DMS79 (cell line): ENCODE measurements at regions not wholly inside any gene's neighbourhood (a gene's known extent, or its start where the extent isn't known, plus 50 kb on each side); places are given as distances from the start of the nearest gene placed in this dataset.
A peak's percentile ranks its signal among the peaks of the same experiment; 100 is the strongest.
"Not testable (repeated sequence)": the region's sequence is repeated elsewhere in the genome, so short reads cannot be mapped to it uniquely, and the experiment has no call there.

Source experiments
- DNase-seq: peaks from one replicate; lab custom pipeline; 2025; lab: John Stamatoyannopoulos, UW

DNA sequence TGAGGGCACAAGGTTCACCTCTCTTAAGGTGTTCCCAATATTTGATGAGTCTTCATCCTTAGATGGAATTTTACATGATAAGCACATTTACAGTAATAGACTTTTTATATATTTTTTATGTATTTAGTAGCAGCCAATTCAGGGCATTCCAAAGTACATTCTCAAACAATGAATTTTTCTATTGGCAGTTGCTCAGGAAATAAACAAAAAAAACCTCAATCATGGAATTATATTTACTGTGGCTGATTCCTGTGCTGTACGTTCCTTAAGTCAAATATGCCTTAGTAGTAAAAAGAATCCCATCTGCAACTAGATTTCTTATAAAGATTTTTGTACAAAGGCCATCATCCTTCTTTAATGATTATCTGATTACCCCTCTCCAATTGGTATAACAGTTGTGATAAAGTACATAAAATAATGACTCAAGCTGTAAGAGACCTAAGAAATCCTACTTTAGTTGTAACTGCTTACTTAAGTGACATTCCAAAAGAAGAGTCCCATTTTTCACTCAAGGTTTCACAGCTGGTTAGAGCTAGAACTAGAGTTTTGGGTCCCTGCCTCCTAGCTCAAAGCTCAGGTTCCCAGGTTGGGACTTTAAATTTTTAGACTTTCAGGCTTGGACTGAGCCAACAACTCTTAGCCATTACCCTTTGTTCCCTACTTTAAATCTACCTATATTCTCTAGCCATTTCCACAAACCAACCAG, 152.7 kb downstream of the FHIP1A start:
- no peak for DNase-seq

DNA sequence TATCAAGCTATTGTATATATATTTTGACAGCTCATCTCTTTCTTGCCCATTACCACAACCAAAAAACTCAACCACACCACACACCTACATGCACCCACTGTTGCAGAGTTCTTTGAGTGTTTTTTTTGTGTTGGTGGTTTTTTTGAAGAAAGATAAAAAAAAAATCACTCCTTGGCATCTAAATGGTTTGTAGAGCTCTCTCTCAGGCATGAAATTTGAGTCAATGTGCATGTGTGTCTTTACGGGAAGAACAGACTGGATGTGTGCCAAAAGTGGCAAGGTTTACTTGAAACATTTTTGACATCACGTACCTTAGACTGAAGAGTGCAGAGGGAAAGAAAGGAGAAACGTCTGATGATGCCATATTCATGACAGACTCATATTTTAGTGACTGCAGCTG, 154.2 kb downstream of the FHIP1A start:
- DNase-seq: peak; percentile 15

DNA sequence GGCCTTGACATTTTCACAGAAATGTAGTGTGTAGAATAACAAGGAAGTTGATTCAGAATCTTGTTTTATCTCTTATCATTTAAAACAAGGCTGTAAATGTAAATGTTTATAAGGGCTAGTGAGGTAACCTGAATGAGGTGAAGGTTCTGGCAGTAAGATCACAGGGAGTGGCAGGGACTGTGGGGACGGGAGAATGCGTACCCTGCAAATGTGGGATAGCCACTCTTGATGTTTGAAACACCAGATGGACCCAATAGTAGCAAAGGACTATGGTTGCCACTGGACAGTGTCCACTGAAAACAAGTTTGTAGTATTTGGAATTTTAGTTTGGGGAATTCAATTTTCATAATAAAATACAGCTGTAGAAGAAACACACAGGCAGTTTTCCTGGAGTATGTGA, 155.3 kb downstream of the FHIP1A start:
- DNase-seq: no peak

DNA sequence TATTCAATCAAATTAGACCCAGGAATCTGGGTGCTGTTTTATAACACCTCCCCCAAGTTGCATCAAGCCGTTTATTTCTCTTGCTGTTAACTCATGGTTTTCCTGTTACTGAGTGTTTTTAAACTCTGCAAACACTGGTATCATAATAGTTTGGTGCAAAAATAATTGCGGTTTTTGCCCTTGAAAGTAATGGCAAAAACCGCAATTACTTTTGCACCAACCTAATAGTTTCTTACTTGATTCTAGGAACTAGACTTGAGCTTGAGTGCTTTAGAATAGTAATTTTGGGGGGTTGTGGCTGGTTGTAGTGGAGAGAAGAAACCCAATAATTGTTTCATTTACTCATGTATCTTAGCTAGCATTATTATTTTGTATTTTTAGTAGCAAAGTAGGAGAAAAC, 156.6 kb downstream of the FHIP1A start:
- DNase-seq: no peak

DNA sequence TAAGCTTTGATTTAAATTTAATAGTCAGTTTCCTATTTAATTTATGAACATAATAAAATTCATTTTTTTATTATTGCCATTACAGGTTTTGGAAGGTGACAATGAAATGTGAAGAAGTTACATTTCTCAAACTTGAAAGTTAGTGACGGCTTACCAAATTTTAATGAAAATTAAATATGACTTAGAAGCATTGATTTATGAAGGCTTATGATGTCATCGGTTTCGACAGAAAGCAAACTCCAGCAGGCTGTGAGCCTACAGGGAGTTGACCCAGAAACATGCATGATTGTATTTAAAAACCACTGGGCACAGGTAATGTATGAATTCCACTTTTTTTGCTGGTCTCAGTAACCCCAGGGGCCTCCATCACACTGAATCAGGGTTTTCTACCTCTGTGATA, 157.1 kb downstream of the FHIP1A start:
- DNase-seq: no peak

DNA sequence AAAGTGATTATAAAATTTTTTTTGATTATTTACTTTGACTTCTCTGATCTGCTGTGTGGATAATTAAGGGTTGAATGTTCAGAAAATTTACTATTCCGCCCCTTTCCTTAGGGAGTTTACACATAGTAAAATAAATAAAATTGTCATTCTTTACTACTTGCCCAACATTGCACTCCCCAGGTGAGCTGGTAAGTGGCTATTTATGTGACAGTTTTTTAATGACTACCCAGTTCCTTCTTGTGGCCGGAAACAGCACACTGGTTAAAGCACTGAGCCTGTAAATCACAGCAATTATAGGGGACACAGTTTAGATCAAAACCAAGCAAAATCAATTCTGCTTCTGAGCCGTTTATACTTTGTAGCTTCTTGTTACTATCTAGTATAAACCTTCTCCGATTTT, 158.1 kb downstream of the FHIP1A start:
- no peak for DNase-seq

DNA sequence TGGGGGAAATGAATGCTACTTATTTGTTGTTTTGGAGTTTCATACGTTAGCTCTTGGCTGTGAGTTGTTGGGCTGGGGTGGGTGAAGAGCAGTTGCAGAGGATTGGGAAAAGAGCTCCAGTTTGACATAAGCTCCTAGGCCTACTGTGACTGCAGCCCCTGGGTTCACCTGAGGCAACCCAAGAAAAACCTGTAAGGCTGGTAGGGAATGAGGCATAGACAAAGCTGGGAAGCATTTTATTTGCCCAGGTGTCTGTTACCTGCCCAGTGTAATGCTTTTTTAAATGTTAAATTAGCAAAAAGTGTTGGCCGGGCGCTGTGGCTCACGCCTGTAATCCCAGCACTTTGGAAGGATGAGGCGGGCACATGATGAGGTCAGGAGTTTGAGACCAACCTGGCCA, 160.0 kb downstream of the FHIP1A start:
- DNase-seq: no peak

DNA sequence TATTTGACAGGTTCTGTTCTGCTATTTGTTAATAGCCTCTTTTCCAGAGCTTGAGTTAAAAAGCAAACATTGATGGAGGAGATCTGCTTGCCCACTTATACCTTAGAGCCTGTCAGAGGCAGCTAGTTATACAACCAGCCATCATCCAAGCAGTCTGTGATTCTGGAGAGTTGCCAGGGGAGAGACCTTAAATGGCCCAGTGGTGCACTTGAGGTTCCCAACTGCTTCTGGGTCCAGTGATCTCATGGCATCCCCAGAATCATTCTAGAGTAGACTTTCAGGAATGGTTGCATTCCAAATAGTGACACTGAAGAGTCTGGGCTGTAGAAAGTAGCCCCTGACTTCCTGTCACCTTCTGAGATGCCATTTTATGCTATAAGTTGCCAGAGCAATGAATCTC, 160.7 kb downstream of the FHIP1A start:
- DNase-seq: peak; percentile 45

DNA sequence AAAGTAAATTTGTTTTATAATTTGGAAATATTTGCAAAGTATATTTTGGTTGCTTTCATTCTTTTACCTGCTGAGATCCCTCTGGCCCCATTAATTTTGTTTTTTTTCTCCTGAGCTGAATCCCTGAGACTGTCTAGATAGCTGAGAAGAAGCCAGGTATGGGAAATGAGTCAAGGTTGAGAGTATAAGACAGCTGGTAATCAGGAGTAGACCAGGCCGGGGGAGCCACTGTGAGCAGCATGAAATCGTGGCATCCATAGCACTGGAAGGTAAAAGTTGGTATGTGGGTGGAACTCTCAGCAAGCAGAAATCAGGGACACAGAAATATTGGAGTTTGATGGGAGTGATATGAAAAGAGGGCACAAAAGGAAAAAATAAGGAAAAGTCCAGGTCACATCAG, 164.5 kb downstream of the FHIP1A start:
- DNase-seq: no peak

DNA sequence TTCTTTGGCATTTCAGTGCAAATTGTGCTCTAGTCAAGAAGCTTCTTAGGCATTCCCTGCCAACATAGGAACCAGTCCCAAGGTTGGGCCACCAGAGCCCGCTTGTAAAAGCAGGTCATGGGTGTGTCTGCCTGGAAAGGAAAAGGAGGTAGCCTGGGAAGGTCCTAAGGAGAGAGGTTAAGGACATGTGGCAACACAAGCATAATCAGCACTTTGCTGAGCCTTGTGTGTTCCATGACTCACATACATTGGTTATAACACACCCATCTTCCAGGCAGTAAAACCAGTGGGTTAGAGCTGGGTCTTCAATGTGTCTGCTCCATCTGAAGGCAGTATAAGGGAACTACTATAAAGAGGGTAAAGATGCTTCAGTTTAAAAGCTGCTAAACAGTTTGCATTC, 165.0 kb downstream of the FHIP1A start:
- DNase-seq: no peak

DNA sequence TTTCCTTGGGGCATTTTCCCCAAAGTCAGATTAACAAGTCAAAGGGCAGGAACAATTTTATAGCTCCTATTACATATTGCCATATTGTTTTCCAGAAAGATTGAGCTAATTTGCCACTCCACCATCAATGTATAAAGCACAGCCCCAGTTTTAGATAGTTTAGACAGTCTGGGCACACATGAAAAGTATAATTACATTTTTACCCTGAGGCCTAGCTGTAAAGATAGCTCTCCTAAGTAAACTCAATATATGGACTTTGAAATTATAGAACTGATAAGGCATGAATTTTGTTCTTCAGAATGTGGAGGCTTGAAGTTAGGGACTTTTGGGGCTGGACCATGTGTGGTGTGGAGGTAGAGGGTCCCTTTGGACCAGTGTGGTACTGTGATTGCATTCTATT, 166.0 kb downstream of the FHIP1A start:
- DNase-seq: no peak

DNA sequence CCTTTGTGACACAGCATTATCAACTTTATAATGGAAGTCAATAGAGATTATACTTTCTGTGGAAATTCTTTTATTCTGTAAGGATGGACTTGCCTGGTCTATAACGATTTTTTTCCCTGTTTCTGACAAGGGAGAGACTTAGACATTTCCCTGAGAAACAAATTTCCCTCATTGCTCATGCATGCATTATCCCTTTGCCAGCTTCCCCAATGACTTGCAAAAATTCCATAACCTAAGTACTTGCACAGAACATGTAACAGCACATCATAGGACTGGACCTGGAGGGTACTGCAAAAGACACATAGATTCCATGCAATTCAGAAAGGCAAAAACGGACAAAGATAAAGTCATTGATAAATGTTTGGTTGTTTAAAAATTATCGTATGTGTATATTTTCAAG, 166.7 kb downstream of the FHIP1A start:
- no peak for DNase-seq

DNA sequence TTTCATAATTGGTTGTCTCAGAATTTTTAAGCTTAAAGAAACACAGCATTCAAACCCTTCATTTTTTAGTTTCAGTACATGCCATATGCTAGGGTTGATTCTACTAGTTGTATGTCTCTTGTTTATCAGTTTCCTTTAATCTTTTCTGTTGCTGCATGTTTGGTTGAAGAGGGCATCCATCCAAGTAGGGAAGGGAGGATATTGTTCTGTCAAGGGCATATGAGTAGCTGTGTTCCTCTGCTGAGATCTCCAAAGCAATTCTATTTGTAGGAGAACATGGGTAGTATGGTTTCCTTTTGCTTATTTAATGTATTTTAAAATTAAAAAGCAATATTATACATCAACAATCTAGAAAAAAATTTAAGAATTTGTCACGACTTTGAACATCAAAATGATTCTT, 167.7 kb downstream of the FHIP1A start:
- DNase-seq: no peak

DNA sequence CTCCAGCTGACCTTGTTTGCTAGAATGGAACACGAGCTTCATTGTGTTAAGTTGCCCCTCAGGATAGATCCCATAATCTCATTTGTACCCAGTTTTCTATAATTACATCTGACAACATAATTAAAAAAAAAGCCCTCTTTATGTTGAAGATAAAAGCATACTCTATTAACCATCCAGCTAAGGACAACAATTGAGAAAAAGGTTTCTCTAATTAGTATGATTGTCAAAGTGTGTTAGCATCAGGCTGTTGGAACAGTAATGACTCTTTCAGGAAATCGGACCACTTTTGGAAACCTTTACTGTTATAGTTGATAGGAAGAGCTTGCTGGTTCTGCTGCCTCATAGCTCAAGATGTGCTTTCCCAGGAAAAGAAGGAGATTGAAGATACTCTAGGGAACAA, 172.6 kb downstream of the FHIP1A start:
- DNase-seq: no peak

DNA sequence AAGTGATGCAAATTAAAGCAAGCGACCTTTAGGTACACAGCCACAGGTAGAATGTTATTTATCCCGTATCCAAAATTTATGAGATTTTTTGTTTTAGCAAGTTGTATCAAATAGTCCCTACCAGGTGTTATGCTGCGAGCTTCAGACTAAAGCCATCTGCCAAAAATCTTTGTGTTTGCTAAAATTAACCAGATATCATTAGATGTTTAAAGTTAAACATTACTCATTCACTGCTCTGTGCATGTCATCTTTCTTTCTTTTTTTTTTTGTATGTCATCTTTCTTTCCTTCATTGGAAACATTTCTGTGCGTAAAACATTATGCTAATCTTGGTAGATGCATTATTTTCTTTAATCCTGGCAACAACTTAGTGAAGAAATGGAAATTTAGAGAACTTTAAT, 173.1 kb downstream of the FHIP1A start:
- no peak for DNase-seq

DNA sequence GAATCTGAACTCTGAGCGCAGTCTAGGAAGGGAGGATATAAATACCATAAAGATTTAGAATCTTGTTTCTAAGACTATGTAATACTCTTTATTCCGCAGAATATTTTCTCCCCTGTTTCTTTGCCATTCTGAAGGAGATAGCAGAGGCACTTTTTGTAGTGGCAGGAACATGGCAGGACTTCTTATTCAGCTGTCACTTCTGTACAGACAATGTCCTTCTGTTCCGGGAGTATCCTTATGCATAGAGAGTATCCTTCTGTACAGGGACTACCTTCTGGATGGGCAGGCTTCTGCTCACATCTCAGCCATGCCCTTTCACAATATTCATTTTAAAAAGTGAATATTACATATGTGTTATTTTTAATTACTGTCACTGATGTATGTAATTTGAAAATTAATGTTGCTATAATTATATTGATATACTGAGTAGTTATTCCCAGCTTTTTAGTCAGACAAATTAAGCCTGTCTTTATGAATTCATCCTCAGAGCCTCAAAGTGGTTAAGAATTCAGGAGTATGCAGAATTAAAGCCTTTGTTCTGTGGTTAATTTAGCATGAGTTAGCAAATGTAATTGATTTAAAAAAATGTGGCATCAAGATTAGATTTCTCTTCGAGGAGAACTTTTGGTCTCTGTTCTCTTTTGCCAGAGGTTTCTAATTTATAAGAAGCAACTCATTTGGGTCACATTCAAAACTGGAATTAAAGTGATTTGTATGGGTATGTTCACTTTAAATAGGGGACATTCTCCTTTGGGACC, 174.4 kb downstream of the FHIP1A start:
- no peak for DNase-seq

DNA sequence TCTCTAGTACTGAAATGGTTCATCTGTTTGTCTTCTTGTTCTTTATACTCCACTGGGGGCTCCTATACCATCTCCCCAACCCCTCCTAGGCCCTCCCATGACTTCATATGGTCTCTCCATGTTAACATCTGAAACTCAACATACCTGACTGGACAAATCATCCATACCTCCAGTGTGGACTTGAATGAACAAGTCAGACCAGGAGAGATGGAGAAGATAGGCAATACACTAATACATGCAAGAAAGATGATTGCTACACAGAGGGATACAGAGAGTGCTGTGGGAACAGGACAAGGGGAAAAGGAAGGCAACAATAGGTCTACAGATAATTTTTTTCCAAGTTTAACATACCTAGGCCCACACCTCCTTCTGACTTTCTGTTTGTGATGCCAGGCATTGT, 175.1 kb downstream of the FHIP1A start:
- DNase-seq: no peak

DNA sequence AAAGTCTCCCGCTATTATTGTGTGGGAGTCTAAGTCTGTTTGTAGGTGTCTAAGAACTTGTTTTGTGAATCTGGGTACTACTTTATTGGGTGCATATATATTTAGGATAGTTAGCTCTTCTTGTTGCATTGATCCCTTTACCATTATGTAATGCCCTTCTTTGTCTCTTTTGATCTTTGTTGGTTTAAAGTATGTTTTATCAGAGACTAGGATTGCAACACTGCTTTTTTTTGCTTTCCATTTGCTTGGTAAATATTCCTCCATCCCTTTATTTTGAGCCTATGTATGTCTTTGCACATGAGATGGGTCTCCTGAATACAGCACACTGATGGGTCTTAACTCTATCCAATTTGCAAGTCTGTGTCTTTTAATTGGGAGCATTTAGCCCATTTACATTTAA, 165.2 kb downstream of the GATB start:
- DNase-seq: not testable (repeated sequence)

DNA sequence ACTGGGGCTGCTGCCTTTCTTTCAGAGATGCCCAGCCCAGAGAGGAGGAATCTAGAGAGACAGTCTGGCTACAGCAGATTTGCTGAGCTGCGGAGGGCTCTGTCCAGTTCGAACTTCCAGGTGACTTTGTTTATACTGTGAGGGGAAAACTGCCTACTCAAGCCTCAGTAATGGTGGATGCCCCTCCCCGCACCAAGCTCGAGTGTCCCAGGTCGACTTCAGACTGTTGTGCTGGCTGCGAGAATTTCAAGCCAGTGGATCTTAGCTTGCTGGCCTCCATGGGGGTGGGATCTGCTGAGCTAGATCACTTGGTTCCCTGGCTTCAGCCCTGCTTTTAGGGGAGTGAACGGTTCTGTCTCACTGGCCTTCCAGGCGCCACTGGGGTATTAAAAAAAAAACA, 163.1 kb downstream of the GATB start:
- DNase-seq: not testable (repeated sequence)

DNA sequence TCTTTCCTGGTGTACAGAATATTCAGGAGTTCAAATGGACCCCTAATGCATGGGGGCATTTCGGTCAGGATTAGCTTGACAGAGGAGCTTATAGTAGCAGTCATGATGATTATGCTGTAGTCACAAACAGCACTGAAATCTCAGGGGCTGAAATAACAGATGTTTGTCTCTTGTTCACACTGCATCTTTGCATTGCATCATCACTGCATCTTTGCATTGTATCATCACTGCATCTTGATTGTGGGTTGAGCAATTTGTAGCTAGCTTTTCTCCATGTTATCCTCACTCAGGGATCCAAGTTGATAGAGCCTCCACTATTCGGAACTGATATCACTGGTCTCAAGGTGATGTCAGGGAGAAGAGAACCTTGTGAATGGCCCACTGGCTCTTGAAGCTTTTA, 160.9 kb downstream of the GATB start:
- DNase-seq: no peak

DNA sequence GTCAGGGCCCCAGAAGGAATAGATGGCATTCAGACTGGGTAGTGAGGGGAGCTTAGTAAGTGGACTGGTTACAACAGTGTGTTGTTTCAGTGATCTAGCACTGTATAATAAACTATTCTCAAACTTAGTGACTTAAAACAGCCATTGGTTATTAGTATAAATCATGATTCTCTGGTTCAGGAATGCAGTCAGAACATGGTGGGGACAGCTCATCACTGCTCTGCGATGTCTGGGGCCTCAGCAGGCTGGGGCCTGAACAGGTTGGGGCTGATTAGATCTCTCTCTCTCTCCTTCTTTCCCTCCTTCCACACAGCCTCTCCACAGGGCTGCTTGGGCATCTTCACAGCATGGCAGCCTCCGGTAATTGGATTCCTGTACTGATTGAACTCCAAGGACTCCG, 160.4 kb downstream of the GATB start:
- DNase-seq: no peak

DNA sequence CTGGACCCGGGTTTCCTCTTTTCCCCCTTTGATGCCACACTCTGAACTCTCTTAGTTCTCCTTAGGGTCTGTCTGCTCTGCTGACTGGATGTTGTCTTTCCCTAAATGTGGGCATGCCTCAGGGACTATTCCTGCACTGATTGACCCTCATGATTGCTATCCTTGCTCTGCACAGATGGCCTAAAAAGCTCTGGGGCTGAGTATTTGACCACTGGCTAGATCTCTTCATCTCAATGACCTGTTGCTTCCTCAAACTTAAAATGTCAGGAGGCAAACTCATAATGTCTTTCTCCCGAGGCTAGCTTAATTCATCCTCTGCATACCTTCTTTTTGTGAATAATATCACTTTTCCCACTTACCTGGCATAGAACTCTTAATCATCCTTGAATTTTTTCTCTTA, 157.4 kb downstream of the GATB start:
- no peak for DNase-seq

DNA sequence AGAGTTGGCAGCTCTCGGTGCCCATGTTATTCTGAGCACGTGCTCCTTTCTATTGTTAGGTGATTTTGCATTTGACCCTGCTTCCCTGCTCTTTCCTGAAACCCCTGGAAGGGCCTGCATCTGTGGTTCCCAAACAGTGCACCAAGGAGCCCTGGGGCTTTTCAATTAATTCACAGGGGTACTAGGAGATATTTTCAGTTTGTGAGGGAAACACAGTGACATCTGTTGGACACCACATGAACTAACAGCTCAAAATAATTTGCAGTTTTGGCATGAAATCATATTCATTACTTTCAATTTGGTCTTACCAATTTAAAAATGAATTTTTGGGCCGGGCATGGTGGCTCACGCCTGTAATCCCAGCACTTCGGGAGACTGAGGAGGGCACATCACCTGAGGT, 156.6 kb downstream of the GATB start:
- DNase-seq: no peak

DNA sequence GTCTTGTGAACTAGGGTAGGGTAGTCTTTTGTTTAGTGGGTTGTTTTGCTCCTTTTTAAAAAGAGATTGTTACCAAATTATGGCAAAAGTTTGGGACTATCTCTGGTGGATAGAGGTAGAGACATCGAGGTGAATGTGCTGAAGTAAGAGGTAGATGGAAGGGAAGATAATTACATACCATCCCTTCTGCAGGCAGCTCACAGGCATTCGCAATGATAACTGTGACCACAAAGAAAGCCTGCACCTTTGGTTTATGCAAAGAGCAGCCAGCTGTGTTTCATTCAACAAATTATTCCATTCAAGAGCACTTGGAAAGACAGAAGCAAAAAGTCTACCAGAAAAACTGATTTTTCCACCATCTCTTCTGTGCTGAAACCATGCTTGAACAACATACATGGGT, 155.6 kb downstream of the GATB start:
- no peak for DNase-seq
